HepG2 (cell line): ENCODE measurements at regions not wholly inside any gene's neighbourhood (a gene's known extent, or its start where the extent isn't known, plus 50 kb on each side); places are given as distances from the start of the nearest gene placed in this dataset.

Experiments
- CTCF ChIP-seq: sonication (generic); formaldehyde crosslinking; IDR thresholded peaks from 2 replicates; pipeline ENCODE4 v1.5.0; 2020; ENCODE audit warnings: mild to moderate bottlenecking, missing genetic modification reagents, moderate library complexity
- EP300 ChIP-seq, 3 experiments: sonication (generic) in 1 of 3; formaldehyde crosslinking in 1 of 3; IDR thresholded peaks; 2 replicates each; pipeline versions ENCODE4 v1.5.1 to v1.6.1; 2011 to 2020; ENCODE audit warnings: low read depth in 2 of 3, low read length in 2 of 3, borderline replicate concordance in 1 of 3, improper control_type of control experiment in 1 of 3, mild to moderate bottlenecking in 1 of 3, missing genetic modification reagents in 1 of 3, moderate library complexity in 1 of 3
- FOXA1 ChIP-seq, 2 experiments: fragments of 450-650 bp in 1 of 2; sonication (generic) in 1 of 2; formaldehyde crosslinking in 1 of 2; IDR thresholded peaks; 2 replicates each; pipeline versions ENCODE4 v1.4.0 to v1.6.1; 2016 to 2020; ENCODE audit warnings: missing genetic modification reagents in 1 of 2
- GTF2F1 ChIP-seq: fragments of 150-350 bp; IDR thresholded peaks from 2 replicates; pipeline ENCODE4 v1.6.1; 2014; ENCODE audit warnings: low read length
- POLR2A ChIP-seq, 2 experiments: IDR thresholded peaks; 2 replicates each; pipeline ENCODE4 v1.6.1; 2011; ENCODE audit warnings: low read depth in 2 of 2, low read length in 2 of 2, mild to moderate bottlenecking in 1 of 2, moderate library complexity in 1 of 2; ENCODE audit not compliant: insufficient read depth in 1 of 2
- ZNF567 ChIP-seq: sonication (generic); formaldehyde crosslinking; IDR thresholded peaks from 2 replicates; pipeline ENCODE4 v1.8.1; 2023; ENCODE audit warnings: mild to moderate bottlenecking, missing genetic modification reagents, borderline replicate concordance
- ZNF768 ChIP-seq: sonication (generic); formaldehyde crosslinking; IDR thresholded peaks from 2 replicates; pipeline ENCODE4 v1.4.0; 2020; ENCODE audit warnings: missing genetic modification reagents

- TF ChIP-seq POLR2A (IDR thresholded peaks at IDR 0.05; ENCODE audit: insufficient read depth in 1 of 2, low read depth in 2 of 2, low read length in 2 of 2) (no peak), ZNF768 (CRISPR knock-in tag) (no peak), GTF2F1 (no peak), ZNF567 (CRISPR knock-in tag) (no peak), EP300 (IDR thresholded peaks at IDR 0.05; ENCODE audit: low read depth in 2 of 2, low read length in 2 of 2) (no peak), EP300 (CRISPR knock-in tag; IDR thresholded peaks at IDR 0.05; ENCODE audit: borderline replicate concordance) (no peak), CTCF (CRISPR knock-in tag) (no peak), FOXA1 (IDR thresholded peaks at IDR 0.05) (no peak), FOXA1 (CRISPR knock-in tag; IDR thresholded peaks at IDR 0.05) (no peak)
These were observed 66.3 kb upstream of the CDH8 start for GRCh38 chr16:62102588-62102987.
